HepG2 (cell line): ENCODE measurements at regions not wholly inside any gene's neighbourhood (a gene's known extent, or its start where the extent isn't known, plus 50 kb on each side); places are given as distances from the start of the nearest gene placed in this dataset.

ENCODE experiments used
- ATAC-seq: fragments of 200-7000 bp; cut with Tn5 transposase; 3 replicates; pipeline ENCODE4 v1.9.1; 2020; ENCODE audit warnings: mild to moderate bottlenecking, moderate library complexity
- BruUV-seq: library from RNA; stranded (reverse); fragments of 400-500 nt; replicated peaks from 2 replicates; lab custom pipeline; 2021; lab: Mats Ljungman, UMichigan
- CTCF ChIA-PET: fragments of 300-600 bp; formaldehyde crosslinking; extraction: SDS; loops from one replicate; lab custom pipeline; 2021; ENCODE audit warnings: low total read pairs, inconsistent platforms, low intra/inter-chr PET ratio; lab: Yijun Ruan, JAX
- POLR2A ChIA-PET: fragments of 350-600 bp; sonication (Branson Sonifier 250); formaldehyde crosslinking; loops from one replicate; lab custom pipeline; 2020; ENCODE audit warnings: antibody characterized with exemption, inconsistent platforms; lab: Yijun Ruan, JAX
- DNase-seq: peaks from one replicate; pipeline ENCODE4 v3.0.0-alpha.2; 2015; ENCODE audit warnings: low spot score
- FAIRE-seq: peaks from 3 replicates; lab custom pipeline; 2011; peaks lifted over from hg19 to GRCh38; lab: Jason Lieb, UNC
- H2AFZ ChIP-seq: one replicate; pipeline ENCODE4 v1.6.1; 2011; ENCODE audit warnings: low read length, inconsistent platforms
- H3K27ac ChIP-seq: fragments of 300-600 bp; 3 replicates; pipeline ENCODE4 v1.8.0; 2011; ENCODE audit warnings: mixed run types, mild to moderate bottlenecking, mixed read lengths, low read length, inconsistent platforms; ENCODE audit not compliant: insufficient read depth; ENCODE audit errors: extremely low read length
- H3K27me3 ChIP-seq, 2 experiments: fragments of 200-600 bp in 1 of 2; 2 replicates in 1 of 2; 3 replicates in 1 of 2; pipeline versions ENCODE4 v1.6.0 to v1.8.0; 2011; ENCODE audit warnings: low read length in 2 of 2, mild to moderate bottlenecking in 2 of 2, moderate library complexity in 2 of 2, inconsistent platforms in 1 of 2; ENCODE audit not compliant: insufficient read depth in 2 of 2, control insufficient read depth in 1 of 2
- H3K36me3 ChIP-seq, 2 experiments: fragments of 200-600 bp in 1 of 2; replicated peaks in 1 of 2; 2 replicates in 1 of 2; 3 replicates in 1 of 2; pipeline versions ENCODE4 v1.5.1 to v1.8.0; 2011; ENCODE audit warnings: low read length in 2 of 2, inconsistent platforms in 1 of 2; ENCODE audit not compliant: insufficient read depth in 2 of 2, control insufficient read depth in 1 of 2
- H3K4me1 ChIP-seq: 2 replicates; pipeline ENCODE4 v1.5.1; 2012; ENCODE audit warnings: low read length, inconsistent platforms; ENCODE audit not compliant: insufficient read depth
- H3K4me2 ChIP-seq: 2 replicates; pipeline ENCODE4 v1.6.0; 2011; ENCODE audit warnings: low read depth, low read length, inconsistent platforms
- H3K4me3 ChIP-seq, 3 experiments: fragments of 200-600 bp in 1 of 3; sonication (generic), shearing (Covaris generic) in 1 of 3; replicated peaks in 1 of 3; 2 replicates each; pipeline ENCODE4 v1.5.1; 2011 to 2016; ENCODE audit warnings: low read length in 3 of 3, inconsistent platforms in 2 of 3, low read depth in 2 of 3, mild to moderate bottlenecking in 2 of 3, control low read depth in 1 of 3, mixed read lengths in 1 of 3; ENCODE audit not compliant: insufficient read depth in 1 of 3
- H3K79me2 ChIP-seq: one replicate; pipeline ENCODE4 v1.6.1; 2011; ENCODE audit warnings: low read length, inconsistent platforms; ENCODE audit not compliant: insufficient read depth
- H3K9ac ChIP-seq: 2 replicates; pipeline ENCODE4 v1.6.0; 2011; ENCODE audit warnings: mild to moderate bottlenecking, low read depth, low read length, inconsistent platforms; ENCODE audit not compliant: insufficient read depth
- H3K9me3 ChIP-seq: 2 replicates; pipeline ENCODE4 v1.5.1; 2012; ENCODE audit warnings: mild to moderate bottlenecking, low read length
- H4K20me1 ChIP-seq: 2 replicates; pipeline ENCODE4 v1.6.0; 2011; ENCODE audit warnings: inconsistent platforms, mild to moderate bottlenecking, low read length, moderate library complexity; ENCODE audit not compliant: insufficient read depth
- BRD4 ChIP-seq: sonication (generic); formaldehyde crosslinking; IDR thresholded peaks from 2 replicates; pipeline ENCODE4 v1.4.0; 2020; ENCODE audit warnings: missing genetic modification reagents
- ELF4 ChIP-seq: sonication (generic); formaldehyde crosslinking; IDR thresholded peaks from 2 replicates; pipeline ENCODE4 v1.5.0; 2020; ENCODE audit warnings: missing genetic modification reagents, mild to moderate bottlenecking, moderate library complexity, borderline replicate concordance
- KDM1A ChIP-seq: IDR thresholded peaks from 2 replicates; pipeline ENCODE4 v1.6.1; 2016; ENCODE audit warnings: missing compliant biosample characterization
- MEF2D ChIP-seq: sonication (generic); formaldehyde crosslinking; IDR thresholded peaks from 2 replicates; pipeline ENCODE4 v1.5.1; 2020; ENCODE audit warnings: mild to moderate bottlenecking, missing genetic modification reagents
- MXI1 ChIP-seq: IDR thresholded peaks from 3 replicates; pipeline ENCODE4 v1.6.1; 2012; ENCODE audit warnings: low read depth, low read length, inconsistent platforms, borderline replicate concordance
- PCBP1 ChIP-seq: fragments of 200-400 bp; formaldehyde crosslinking; IDR thresholded peaks from 2 replicates; pipeline ENCODE4 v1.6.1; 2017; ENCODE audit warnings: mild to moderate bottlenecking, low read depth, low read length, borderline replicate concordance
- SMYD3 ChIP-seq: sonication (generic); formaldehyde crosslinking; IDR thresholded peaks from 2 replicates; pipeline ENCODE4 v1.8.1; 2023; ENCODE audit warnings: mild to moderate bottlenecking, missing genetic modification reagents
- ZGPAT ChIP-seq: IDR thresholded peaks from 2 replicates; pipeline ENCODE4 v1.6.1; 2016; ENCODE audit warnings: mild to moderate bottlenecking
- ZNF232 ChIP-seq: sonication (generic); formaldehyde crosslinking; IDR thresholded peaks from 2 replicates; pipeline ENCODE4 v1.4.0; 2020; ENCODE audit warnings: missing genetic modification reagents, borderline replicate concordance
- ZNF773 ChIP-seq: sonication (generic); formaldehyde crosslinking; IDR thresholded peaks from 2 replicates; pipeline ENCODE4 v1.4.0; 2020; ENCODE audit warnings: missing genetic modification reagents, borderline replicate concordance
- ZSCAN12 ChIP-seq: sonication (generic); formaldehyde crosslinking; IDR thresholded peaks from 2 replicates; pipeline ENCODE4 v1.9.0; 2021; ENCODE audit warnings: mild to moderate bottlenecking, missing genetic modification reagents
- WGBS: methylation state at CpG from one replicate; pipeline ENCODE4 v1.1.6; 2017; ENCODE audit warnings: low lambda C conversion rate; 5-methylcytosine and 5-hydroxymethylcytosine counted together
- in situ Hi-C: cut with HindIII; loops from 2 replicates; pipeline ENCODE4 v1.10.0; 2017; ENCODE audit warnings: low pct_unique_long_range_greater_than_20kb; ENCODE audit not compliant: extremely low pct_ligation_motif_present
- intact Hi-C: fragments of 100-400 bp; cut with micrococcal nuclease; formaldehyde crosslinking; loops from one replicate; pipeline ENCODE4 v1.10.0; 2022; ENCODE audit not compliant: unreplicated experiment

- BruUV-seq: no TSS peak
- Histone ChIP-seq H3K4me3 (no peak overlapping the region), H3K4me1 (no peaks in the 10 kb centered on the region), H3K27me3 (no peaks in the 10 kb centered on the region), H3K9me3 (peaks cover 78% of the 10 kb centered on the region), H3K27ac (no peak overlapping the region), H3K79me2 (no peaks in the 10 kb centered on the region), H4K20me1 (no peaks in the 10 kb centered on the region), H3K36me3 (no peaks in the 10 kb centered on the region), H2AFZ (no peak overlapping the region), H3K9ac (no peak overlapping the region), H3K4me2 (no peak overlapping the region)
- POLR2A ChIA-PET: no interaction called here
- in situ Hi-C loops: no loop called here
- FAIRE-seq: no peak
- TF ChIP-seq ZNF232 (no peak), SMYD3 (CRISPR knock-in tag) (no peak), ZGPAT (CRISPR knock-in tag) (no peak), MXI1 (no peak), BRD4 (CRISPR knock-in tag) (no peak), ELF4 (no peak), KDM1A (no peak), MEF2D (CRISPR knock-in tag) (no peak), PCBP1 (no peak), ZSCAN12 (CRISPR knock-in tag) (no peak), ZNF773 (CRISPR knock-in tag) (no peak)
- 1% methylated on average over 3 of the region's 3 CpGs for WGBS
- ATAC-seq: no peak
- no peak for DNase-seq
- intact Hi-C loops: no loop called here
- CTCF ChIA-PET: no interaction called here
Observed at GRCh38 chr10:109264004-109264403, 659.3 kb downstream of the XPNPEP1 start.
